Endothelial cell of umbilical vein (primary cell): ENCODE measurements at regions not wholly inside any gene's neighbourhood (a gene's known extent, or its start where the extent isn't known, plus 50 kb on each side); places are given as distances from the start of the nearest gene placed in this dataset.
"Not testable (repeated sequence)": the region's sequence is repeated elsewhere in the genome, so short reads cannot be mapped to it uniquely, and the experiment has no call there.

Source experiments
- EZH2 ChIP-seq: IDR thresholded peaks from 2 replicates; pipeline ENCODE4 v1.6.1; 2012; ENCODE audit warnings: borderline replicate concordance, low read depth, mild to moderate bottlenecking, moderate library complexity, low read length, inconsistent platforms; ENCODE audit not compliant: severe bottlenecking
- FOS ChIP-seq: IDR thresholded peaks from 2 replicates; pipeline ENCODE4 v1.6.1; 2011; ENCODE audit warnings: mild to moderate bottlenecking, low read length, moderate library complexity, borderline replicate concordance; ENCODE audit not compliant: insufficient read depth
- GATA2 ChIP-seq: IDR thresholded peaks from 2 replicates; pipeline ENCODE4 v1.7.0; 2011; ENCODE audit warnings: low read depth, mild to moderate bottlenecking, moderate library complexity, mixed read lengths, low read length; ENCODE audit not compliant: insufficient read length, insufficient read depth
- MYC ChIP-seq: IDR thresholded peaks from one replicate; pipeline ENCODE4 v1.6.1; 2011; ENCODE audit warnings: mild to moderate bottlenecking, low read depth, low read length
- POLR2A ChIP-seq: IDR thresholded peaks from 2 replicates; pipeline ENCODE4 v1.6.1; 2012; ENCODE audit warnings: low read depth, mild to moderate bottlenecking, control low read depth, low read length
- POLR2AphosphoS5 ChIP-seq: IDR thresholded peaks from 2 replicates; pipeline ENCODE4 v1.6.1; 2012; ENCODE audit warnings: low read depth, mild to moderate bottlenecking, control low read depth, low read length, moderate library complexity; ENCODE audit not compliant: insufficient read depth
- TF ChIP-seq, protein P1 (sequence below), 2 donors: IDR thresholded peaks; 1 replicate in 1 of 2; 2 replicates in 1 of 2; pipeline ENCODE4 v1.5.1; 2011; ENCODE audit warnings: low read length in 2 of 2, mild to moderate bottlenecking in 2 of 2, moderate library complexity in 2 of 2, control low read depth in 1 of 2, inconsistent platforms in 1 of 2, low read depth in 1 of 2; ENCODE audit not compliant: insufficient read depth in 1 of 2; ENCODE audit errors: extremely low read depth in 1 of 2

- TF ChIP-seq, protein P1, sequence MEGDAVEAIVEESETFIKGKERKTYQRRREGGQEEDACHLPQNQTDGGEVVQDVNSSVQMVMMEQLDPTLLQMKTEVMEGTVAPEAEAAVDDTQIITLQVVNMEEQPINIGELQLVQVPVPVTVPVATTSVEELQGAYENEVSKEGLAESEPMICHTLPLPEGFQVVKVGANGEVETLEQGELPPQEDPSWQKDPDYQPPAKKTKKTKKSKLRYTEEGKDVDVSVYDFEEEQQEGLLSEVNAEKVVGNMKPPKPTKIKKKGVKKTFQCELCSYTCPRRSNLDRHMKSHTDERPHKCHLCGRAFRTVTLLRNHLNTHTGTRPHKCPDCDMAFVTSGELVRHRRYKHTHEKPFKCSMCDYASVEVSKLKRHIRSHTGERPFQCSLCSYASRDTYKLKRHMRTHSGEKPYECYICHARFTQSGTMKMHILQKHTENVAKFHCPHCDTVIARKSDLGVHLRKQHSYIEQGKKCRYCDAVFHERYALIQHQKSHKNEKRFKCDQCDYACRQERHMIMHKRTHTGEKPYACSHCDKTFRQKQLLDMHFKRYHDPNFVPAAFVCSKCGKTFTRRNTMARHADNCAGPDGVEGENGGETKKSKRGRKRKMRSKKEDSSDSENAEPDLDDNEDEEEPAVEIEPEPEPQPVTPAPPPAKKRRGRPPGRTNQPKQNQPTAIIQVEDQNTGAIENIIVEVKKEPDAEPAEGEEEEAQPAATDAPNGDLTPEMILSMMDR (IDR thresholded peaks at IDR 0.05; ENCODE audit: extremely low read depth in 1 of 2, insufficient read depth in 1 of 2, low read depth in 1 of 2, low read length in 2 of 2), result not testable (repeated sequence)
- not testable (repeated sequence) for TF ChIP-seq POLR2AphosphoS5, POLR2A, GATA2, EZH2, FOS, MYC
Measured at GRCh38 chr1:201734221-201734620, 94.7 kb upstream of the IPO9 start.
